Progenitor cell of endocrine pancreas (in vitro differentiated cells): ENCODE measurements at regions not wholly inside any gene's neighbourhood (a gene's known extent, or its start where the extent isn't known, plus 50 kb on each side); places are given as distances from the start of the nearest gene placed in this dataset.

Experiments used
- DNase-seq: peaks from one replicate; pipeline ENCODE4 v3.0.0; 2021; ENCODE audit warnings: low spot score; ENCODE audit not compliant: unreplicated experiment
- H3K27ac Mint-ChIP-seq: 2 replicates; pipeline ENCODE4 v1.8.0; 2021; ENCODE audit warnings: mild to moderate bottlenecking, moderate library complexity, mixed read lengths
- H3K27me3 Mint-ChIP-seq: 2 replicates; pipeline ENCODE4 v1.8.0; 2021; ENCODE audit warnings: mixed read lengths
- H3K36me3 Mint-ChIP-seq: 2 replicates; pipeline ENCODE4 v1.8.0; 2022; ENCODE audit warnings: mixed read lengths; ENCODE audit not compliant: insufficient read depth
- H3K4me1 Mint-ChIP-seq: 2 replicates; pipeline ENCODE4 v1.8.0; 2021; ENCODE audit warnings: low read depth, mixed read lengths
- H3K4me3 Mint-ChIP-seq: 2 replicates; pipeline ENCODE4 v1.8.0; 2021; ENCODE audit warnings: low read depth, mild to moderate bottlenecking, moderate library complexity, mixed read lengths
- H3K9me3 Mint-ChIP-seq: 2 replicates; pipeline ENCODE4 v1.8.0; 2021; ENCODE audit warnings: low read depth, mixed read lengths
- CTCF ChIP-seq: fragments of 200-600 bp; sonication (generic); IDR thresholded peaks from one replicate; pipeline ENCODE4 v1.5.0; 2021; ENCODE audit warnings: antibody characterized with exemption, mild to moderate bottlenecking; ENCODE audit not compliant: unreplicated experiment

- no peak overlapping the region for H3K27ac Mint-ChIP-seq
- H3K9me3 Mint-ChIP-seq: no peaks in the 10 kb centered on the region
- TF ChIP-seq CTCF: no peak
- H3K4me3 Mint-ChIP-seq: no peak overlapping the region
- H3K36me3 Mint-ChIP-seq: no peaks in the 10 kb centered on the region
- no peak for DNase-seq
- H3K4me1 Mint-ChIP-seq: peaks cover 14% of the 10 kb centered on the region
- H3K27me3 Mint-ChIP-seq: peaks cover 7% of the 10 kb centered on the region
Measured at GRCh38 chr2:71833272-71833671, 314.4 kb downstream of the CYP26B1 start.

- TF ChIP-seq CTCF: no peak
- Mint-ChIP-seq H3K9me3 (no peaks in the 10 kb centered on the region), H3K27ac (no peak overlapping the region), H3K36me3 (no peaks in the 10 kb centered on the region), H3K27me3 (peaks cover 7% of the 10 kb centered on the region), H3K4me1 (peaks cover 14% of the 10 kb centered on the region), H3K4me3 (no peak overlapping the region)
- no peak for DNase-seq
Measured at GRCh38 chr2:71832844-71833243, 314.8 kb downstream of the CYP26B1 start.

- no peaks in the 10 kb centered on the region for H3K9me3 Mint-ChIP-seq
- no peaks in the 10 kb centered on the region for H3K36me3 Mint-ChIP-seq
- DNase-seq: no peak
- H3K4me3 Mint-ChIP-seq: no peak overlapping the region
- peaks cover 7% of the 10 kb centered on the region for H3K27me3 Mint-ChIP-seq
- no peak for TF ChIP-seq CTCF
- no peak overlapping the region for H3K27ac Mint-ChIP-seq
- peaks cover 14% of the 10 kb centered on the region for H3K4me1 Mint-ChIP-seq
Measured at GRCh38 chr2:71832388-71832787, 315.3 kb downstream of the CYP26B1 start.

- H3K27ac Mint-ChIP-seq: no peak overlapping the region
- H3K36me3 Mint-ChIP-seq: no peaks in the 10 kb centered on the region
- no peaks in the 10 kb centered on the region for H3K9me3 Mint-ChIP-seq
- no peak for TF ChIP-seq CTCF
- no peak for DNase-seq
- no peak overlapping the region for H3K4me3 Mint-ChIP-seq
- peaks cover 17% of the 10 kb centered on the region for H3K4me1 Mint-ChIP-seq
- peaks cover 7% of the 10 kb centered on the region for H3K27me3 Mint-ChIP-seq
Measured at GRCh38 chr2:71831193-71831577, 316.5 kb downstream of the CYP26B1 start.

GRCh38 chr2:71830497-71831192, 317.0 kb downstream of the CYP26B1 start:
- no peak overlapping the region for H3K27ac Mint-ChIP-seq

More at GRCh38 chr2:71830497-71831192, 317.0 kb downstream of the CYP26B1 start:
- no peak for DNase-seq
- H3K4me1 Mint-ChIP-seq: peaks cover 17% of the 10 kb centered on the region
- no peaks in the 10 kb centered on the region for H3K9me3 Mint-ChIP-seq
- no peaks in the 10 kb centered on the region for H3K36me3 Mint-ChIP-seq
- TF ChIP-seq CTCF: no peak
- no peak overlapping the region for H3K4me3 Mint-ChIP-seq
- H3K27me3 Mint-ChIP-seq: peaks cover 7% of the 10 kb centered on the region
